Adrenal gland (tissue), 5 donors: ENCODE measurements at regions not wholly inside any gene's neighbourhood (a gene's known extent, or its start where the extent isn't known, plus 50 kb on each side); places are given as distances from the start of the nearest gene placed in this dataset.

Experiments used
- CTCF ChIP-seq, 6 experiments: fragments of 450-650 bp in 4 of 6; fragments of 200-600 bp in 2 of 6; sonication (generic) in 1 of 6; IDR thresholded peaks; 1 replicate in 5 of 6; 2 replicates in 1 of 6; pipeline versions ENCODE4 v1.5.1 to v1.8.0; 2016 to 2021; ENCODE audit warnings: antibody characterized with exemption in 6 of 6, mild to moderate bottlenecking in 2 of 6, moderate library complexity in 1 of 6
- POLR2A ChIP-seq, 2 donors: fragments of 450-650 bp; IDR thresholded peaks; one replicate each; pipeline ENCODE4 v1.6.1; 2017; ENCODE audit warnings: antibody characterized with exemption in 2 of 2, mild to moderate bottlenecking in 2 of 2, moderate library complexity in 1 of 2
- donor health status: DM: no; HTN: no; CAD: no.

GRCh38 chr16:74117798-74118197, 178.8 kb upstream of the PSMD7 start:
- TF ChIP-seq CTCF (IDR thresholded peaks at IDR 0.05): no peak
- TF ChIP-seq POLR2A (IDR thresholded peaks at IDR 0.05): no peak
